Loucy (cell line): ENCODE measurements at regions not wholly inside any gene's neighbourhood (a gene's known extent, or its start where the extent isn't known, plus 50 kb on each side); places are given as distances from the start of the nearest gene placed in this dataset.

ENCODE experiments used
- H2AFZ ChIP-seq: fragments of 200-600 bp; sonication (generic); 2 replicates; pipeline ENCODE4 v1.6.0; 2016; ENCODE audit warnings: antibody characterized with exemption, mild to moderate bottlenecking, low read length, moderate library complexity
- H3F3A ChIP-seq: fragments of 200-600 bp; 2 replicates; pipeline ENCODE4 v1.6.0; 2016; ENCODE audit warnings: antibody characterized with exemption, low read depth, mild to moderate bottlenecking
- H3K27me3 ChIP-seq: fragments of 200-600 bp; sonication (generic); 2 replicates; pipeline ENCODE4 v1.6.1; 2014; ENCODE audit warnings: low read length, mild to moderate bottlenecking; ENCODE audit not compliant: insufficient read depth, poor library complexity, severe bottlenecking
- H3K36me3 ChIP-seq: fragments of 200-600 bp; sonication (generic); 2 replicates; pipeline ENCODE4 v1.6.1; 2016; ENCODE audit warnings: low read length; ENCODE audit not compliant: insufficient read depth
- H3K4me1 ChIP-seq: fragments of 200-600 bp; sonication (generic); 2 replicates; pipeline ENCODE4 v1.5.1; 2014; ENCODE audit warnings: low read length, mild to moderate bottlenecking; ENCODE audit not compliant: insufficient read depth, poor library complexity, severe bottlenecking
- H3K4me2 ChIP-seq: fragments of 200-600 bp; sonication (generic); 2 replicates; pipeline ENCODE4 v1.6.0; 2014; ENCODE audit warnings: antibody characterized with exemption, low read length, low read depth, mild to moderate bottlenecking; ENCODE audit not compliant: poor library complexity, severe bottlenecking
- H3K4me3 ChIP-seq: fragments of 200-600 bp; sonication (generic); 2 replicates; pipeline ENCODE4 v1.5.1; 2014; ENCODE audit warnings: low read length, mild to moderate bottlenecking, mixed read lengths; ENCODE audit not compliant: poor library complexity, severe bottlenecking
- H3K79me2 ChIP-seq: fragments of 200-600 bp; sonication (generic); 2 replicates; pipeline ENCODE4 v1.6.1; 2014; ENCODE audit warnings: low read length; ENCODE audit not compliant: insufficient read depth
- H3K9ac ChIP-seq: fragments of 200-600 bp; sonication (generic); 2 replicates; pipeline ENCODE4 v1.6.0; 2014; ENCODE audit warnings: mild to moderate bottlenecking, low read depth, low read length, moderate library complexity; ENCODE audit not compliant: poor library complexity, severe bottlenecking
- H3K9me2 ChIP-seq: fragments of 200-600 bp; sonication (generic); replicated peaks from 2 replicates; pipeline ENCODE4 v1.6.1; 2016; ENCODE audit warnings: low read depth, low read length, mixed read lengths
- H3K9me3 ChIP-seq: fragments of 200-600 bp; sonication (generic); 2 replicates; pipeline ENCODE4 v1.6.1; 2014; ENCODE audit warnings: mild to moderate bottlenecking, antibody characterized with exemption, low read length, low read depth; ENCODE audit not compliant: insufficient read depth
- H4K20me1 ChIP-seq: fragments of 200-600 bp; sonication (generic); 2 replicates; pipeline ENCODE4 v1.6.0; 2014; ENCODE audit warnings: antibody characterized with exemption, low read length, mild to moderate bottlenecking; ENCODE audit not compliant: insufficient read depth, poor library complexity, severe bottlenecking
- CTCF ChIP-seq: fragments of 200-600 bp; sonication (generic); conservative IDR thresholded peaks from 2 replicates; pipeline ENCODE4 v1.5.1; 2014; ENCODE audit warnings: mild to moderate bottlenecking, antibody characterized with exemption, low read length
- EZH2phosphoT487 ChIP-seq: fragments of 200-600 bp; IDR thresholded peaks from 2 replicates; pipeline ENCODE4 v1.6.1; 2018; ENCODE audit warnings: antibody characterized with exemption, mild to moderate bottlenecking, moderate library complexity, borderline replicate concordance

GRCh38 chr9:126556560-126557250 lies 57.0 kb upstream of the LMX1B start:
- H3K9ac ChIP-seq = no peak overlapping the region
- no peaks in the 10 kb centered on the region for H4K20me1 ChIP-seq
- H3K27me3 ChIP-seq = no peaks in the 10 kb centered on the region
- peaks cover 2% of the 10 kb centered on the region for H3K4me1 ChIP-seq
- no peaks in the 10 kb centered on the region for H3F3A ChIP-seq
- H3K9me3 ChIP-seq = no peaks in the 10 kb centered on the region
- TF ChIP-seq EZH2phosphoT487 = no peak
- no peak for TF ChIP-seq CTCF
- H3K4me2 ChIP-seq = no peak overlapping the region
- H2AFZ ChIP-seq = no peak overlapping the region
- no peaks in the 10 kb centered on the region for H3K36me3 ChIP-seq
- H3K9me2 ChIP-seq = no peaks in the 10 kb centered on the region
- H3K4me3 ChIP-seq = no peak overlapping the region
- H3K79me2 ChIP-seq = no peaks in the 10 kb centered on the region

DNA sequence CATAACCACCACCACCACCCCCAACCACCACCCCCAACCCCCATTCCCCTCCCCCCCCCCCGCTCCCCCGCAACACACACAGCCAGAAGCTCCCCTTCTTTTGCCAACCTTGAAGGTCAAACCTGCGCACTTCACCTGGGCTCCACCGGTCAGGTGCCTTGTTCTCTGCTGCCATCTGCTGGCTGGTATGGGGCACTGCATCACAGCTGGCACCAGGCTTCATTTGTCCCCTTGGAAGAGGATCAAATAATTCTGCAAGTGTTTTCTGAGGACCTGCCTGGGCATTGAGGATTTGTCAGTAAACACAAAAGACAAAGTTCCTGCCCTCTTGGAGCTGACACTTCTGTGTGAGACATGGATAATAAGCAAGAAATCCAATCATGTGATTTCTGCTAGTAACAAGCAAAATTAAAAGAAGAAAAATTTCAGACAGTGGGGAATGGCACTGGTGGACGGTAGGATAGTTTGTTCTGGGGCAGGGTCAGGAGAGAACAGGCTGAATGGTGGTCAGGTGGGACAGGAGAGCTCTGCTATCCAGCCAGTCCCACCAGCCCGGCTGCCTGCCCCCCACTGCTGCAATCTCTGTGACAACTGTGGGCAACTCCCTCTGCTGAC lies 55.6 kb upstream of the LMX1B start:
- H3K9me3 ChIP-seq = no peaks in the 10 kb centered on the region
- no peaks in the 10 kb centered on the region for H3K9me2 ChIP-seq
- no peaks in the 10 kb centered on the region for H3K4me1 ChIP-seq
- H3K36me3 ChIP-seq = no peaks in the 10 kb centered on the region
- no peak overlapping the region for H3K9ac ChIP-seq
- no peaks in the 10 kb centered on the region for H3K79me2 ChIP-seq
- H3K4me3 ChIP-seq = no peak overlapping the region
- no peaks in the 10 kb centered on the region for H4K20me1 ChIP-seq
- H2AFZ ChIP-seq = no peak overlapping the region
- no peaks in the 10 kb centered on the region for H3K27me3 ChIP-seq
- no peaks in the 10 kb centered on the region for H3F3A ChIP-seq
- no peak overlapping the region for H3K4me2 ChIP-seq
- TF ChIP-seq EZH2phosphoT487 (no peak), CTCF (peak; percentile 97)

DNA sequence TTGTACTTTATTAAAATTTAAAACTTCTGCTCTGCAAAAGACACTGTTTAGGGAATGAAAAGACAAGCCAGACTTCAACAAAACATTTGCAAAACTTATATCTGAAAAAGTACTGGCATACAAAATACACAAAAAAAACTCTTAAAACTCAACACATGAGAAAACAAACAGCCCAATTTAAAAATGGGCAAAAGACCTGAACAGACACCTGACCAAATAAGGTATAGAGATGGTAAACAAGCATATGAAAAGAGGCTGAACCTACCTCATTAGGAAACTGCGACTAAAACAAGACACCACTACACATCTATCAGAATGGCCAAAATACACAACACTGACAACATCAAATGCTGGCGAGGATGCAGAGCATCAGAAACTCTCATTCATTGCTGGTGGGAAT lies 54.4 kb upstream of the LMX1B start:
- Histone ChIP-seq H3K4me3 (no peak overlapping the region), H3K27me3 (no peaks in the 10 kb centered on the region), H3K9me2 (no peaks in the 10 kb centered on the region), H3F3A (no peaks in the 10 kb centered on the region), H3K9ac (no peak overlapping the region), H3K36me3 (no peaks in the 10 kb centered on the region), H2AFZ (no peak overlapping the region), H4K20me1 (no peaks in the 10 kb centered on the region), H3K4me2 (no peak overlapping the region), H3K9me3 (no peaks in the 10 kb centered on the region), H3K4me1 (no peaks in the 10 kb centered on the region), H3K79me2 (no peaks in the 10 kb centered on the region)
- TF ChIP-seq CTCF (no peak), EZH2phosphoT487 (no peak)
